GM23338 (cell line): ENCODE measurements at regions not wholly inside any gene's neighbourhood (a gene's known extent, or its start where the extent isn't known, plus 50 kb on each side); places are given as distances from the start of the nearest gene placed in this dataset.

Experiments
- CREB1 ChIP-seq: fragments of 250-450 bp; sonication (Bioruptor Pico); IDR thresholded peaks from 2 replicates; pipeline ENCODE4 v1.5.0; 2020; ENCODE audit warnings: low read depth, mild to moderate bottlenecking, moderate library complexity
- ETS1 ChIP-seq: IDR thresholded peaks from 2 replicates; pipeline ENCODE4 v1.6.1; 2016; ENCODE audit warnings: antibody characterized with exemption
- EZH2 ChIP-seq: fragments of 200-600 bp; sonication (generic); IDR thresholded peaks from one replicate; pipeline ENCODE4 v1.8.0; 2017; ENCODE audit warnings: antibody characterized with exemption, mild to moderate bottlenecking, low read depth; ENCODE audit not compliant: unreplicated experiment
- EZH2phosphoT487 ChIP-seq: fragments of 200-600 bp; sonication (generic); IDR thresholded peaks from one replicate; pipeline ENCODE4 v1.8.1; 2018; ENCODE audit warnings: antibody characterized with exemption; ENCODE audit not compliant: unreplicated experiment
- TF ChIP-seq, protein P1 (sequence below), 2 experiments: fragments of 200-600 bp in 1 of 2; sonication (generic) in 1 of 2; conservative IDR thresholded peaks; 2 replicates each; pipeline versions ENCODE4 v1.5.1 to v1.6.1; 2016 to 2017; ENCODE audit warnings: antibody characterized with exemption in 2 of 2, low read depth in 2 of 2, mild to moderate bottlenecking in 2 of 2, moderate library complexity in 1 of 2

- TF ChIP-seq, protein P1, sequence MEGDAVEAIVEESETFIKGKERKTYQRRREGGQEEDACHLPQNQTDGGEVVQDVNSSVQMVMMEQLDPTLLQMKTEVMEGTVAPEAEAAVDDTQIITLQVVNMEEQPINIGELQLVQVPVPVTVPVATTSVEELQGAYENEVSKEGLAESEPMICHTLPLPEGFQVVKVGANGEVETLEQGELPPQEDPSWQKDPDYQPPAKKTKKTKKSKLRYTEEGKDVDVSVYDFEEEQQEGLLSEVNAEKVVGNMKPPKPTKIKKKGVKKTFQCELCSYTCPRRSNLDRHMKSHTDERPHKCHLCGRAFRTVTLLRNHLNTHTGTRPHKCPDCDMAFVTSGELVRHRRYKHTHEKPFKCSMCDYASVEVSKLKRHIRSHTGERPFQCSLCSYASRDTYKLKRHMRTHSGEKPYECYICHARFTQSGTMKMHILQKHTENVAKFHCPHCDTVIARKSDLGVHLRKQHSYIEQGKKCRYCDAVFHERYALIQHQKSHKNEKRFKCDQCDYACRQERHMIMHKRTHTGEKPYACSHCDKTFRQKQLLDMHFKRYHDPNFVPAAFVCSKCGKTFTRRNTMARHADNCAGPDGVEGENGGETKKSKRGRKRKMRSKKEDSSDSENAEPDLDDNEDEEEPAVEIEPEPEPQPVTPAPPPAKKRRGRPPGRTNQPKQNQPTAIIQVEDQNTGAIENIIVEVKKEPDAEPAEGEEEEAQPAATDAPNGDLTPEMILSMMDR (conservative IDR thresholded peaks at IDR 0.05; ENCODE audit: low read depth in 2 of 2) = no peak
- no peak for TF ChIP-seq ETS1
- no peak for TF ChIP-seq CREB1 (CRISPR knock-in tag)
- no peak for TF ChIP-seq EZH2
- TF ChIP-seq EZH2phosphoT487 = no peak
These were observed 220.5 kb downstream of the SEC23A start for GRCh38 chr14:38882533-38882932.
